Glutamatergic neuron (in vitro differentiated cells): ENCODE measurements at regions not wholly inside any gene's neighbourhood (a gene's known extent, or its start where the extent isn't known, plus 50 kb on each side); places are given as distances from the start of the nearest gene placed in this dataset.

Experiments used
- DNase-seq: peaks from one replicate; pipeline ENCODE4 v3.0.0; 2022
- H3K27ac Mint-ChIP-seq: one replicate; pipeline ENCODE4 v1.8.0; 2020; ENCODE audit warnings: mild to moderate bottlenecking, mixed read lengths, inconsistent platforms; ENCODE audit not compliant: unreplicated experiment
- H3K27me3 Mint-ChIP-seq: one replicate; pipeline ENCODE4 v1.8.0; 2020; ENCODE audit warnings: mild to moderate bottlenecking, moderate library complexity, mixed read lengths, inconsistent platforms; ENCODE audit not compliant: unreplicated experiment
- H3K36me3 Mint-ChIP-seq: one replicate; pipeline ENCODE4 v1.8.0; 2020; ENCODE audit warnings: mild to moderate bottlenecking, mixed read lengths, inconsistent platforms; ENCODE audit not compliant: unreplicated experiment
- H3K4me1 Mint-ChIP-seq: one replicate; pipeline ENCODE4 v1.8.0; 2020; ENCODE audit warnings: mild to moderate bottlenecking, low read depth, mixed read lengths, inconsistent platforms; ENCODE audit not compliant: unreplicated experiment
- H3K4me3 Mint-ChIP-seq: one replicate; pipeline ENCODE4 v1.8.0; 2020; ENCODE audit warnings: mild to moderate bottlenecking, mixed read lengths, inconsistent platforms; ENCODE audit not compliant: unreplicated experiment
- H3K9me3 Mint-ChIP-seq: one replicate; pipeline ENCODE4 v1.8.0; 2020; ENCODE audit warnings: mild to moderate bottlenecking, moderate library complexity, mixed read lengths, inconsistent platforms; ENCODE audit not compliant: unreplicated experiment
- CTCF ChIP-seq: fragments of 200-600 bp; sonication (generic); IDR thresholded peaks from one replicate; pipeline ENCODE4 v1.5.0; 2021; ENCODE audit not compliant: partially characterized antibody, unreplicated experiment

GRCh38 chr6:94045099-94045829, 625.9 kb upstream of the EPHA7 start:
- Mint-ChIP-seq H3K27ac (no peak overlapping the region), H3K4me1 (peaks cover 11% of the 10 kb centered on the region), H3K9me3 (no peaks in the 10 kb centered on the region), H3K27me3 (no peaks in the 10 kb centered on the region), H3K4me3 (no peak overlapping the region), H3K36me3 (no peaks in the 10 kb centered on the region)
- DNase-seq, result no peak
- no peak for TF ChIP-seq CTCF

- no peak for TF ChIP-seq CTCF
- Mint-ChIP-seq H3K9me3 (peaks cover 2% of the 10 kb centered on the region), H3K4me3 (no peak overlapping the region), H3K36me3 (peaks cover 5% of the 10 kb centered on the region), H3K27ac (no peak overlapping the region), H3K27me3 (no peaks in the 10 kb centered on the region), H3K4me1 (peaks cover 2% of the 10 kb centered on the region)
- DNase-seq, result no peak
Observed at GRCh38 chr6:94041945-94042709, 622.8 kb upstream of the EPHA7 start.

GRCh38 chr6:94036024-94036423, 616.7 kb upstream of the EPHA7 start:
- Mint-ChIP-seq H3K36me3 (peaks cover 16% of the 10 kb centered on the region), H3K27ac (no peak overlapping the region), H3K27me3 (no peaks in the 10 kb centered on the region), H3K4me1 (no peaks in the 10 kb centered on the region), H3K4me3 (no peak overlapping the region), H3K9me3 (peaks cover 7% of the 10 kb centered on the region)
- no peak for DNase-seq
- TF ChIP-seq CTCF, result no peak

- H3K27me3 Mint-ChIP-seq, result no peaks in the 10 kb centered on the region
- no peaks in the 10 kb centered on the region for H3K9me3 Mint-ChIP-seq
- H3K27ac Mint-ChIP-seq, result no peak overlapping the region
- H3K4me3 Mint-ChIP-seq, result no peak overlapping the region
- TF ChIP-seq CTCF, result no peak
- H3K36me3 Mint-ChIP-seq, result no peaks in the 10 kb centered on the region
- no peaks in the 10 kb centered on the region for H3K4me1 Mint-ChIP-seq
- no peak for DNase-seq
Observed at GRCh38 chr6:94027374-94027773, 608.0 kb upstream of the EPHA7 start.

- no peak overlapping the region for H3K27ac Mint-ChIP-seq
- no peaks in the 10 kb centered on the region for H3K4me1 Mint-ChIP-seq
- no peak for DNase-seq
- no peak for TF ChIP-seq CTCF
- H3K36me3 Mint-ChIP-seq, result no peaks in the 10 kb centered on the region
- no peaks in the 10 kb centered on the region for H3K9me3 Mint-ChIP-seq
- H3K4me3 Mint-ChIP-seq, result no peak overlapping the region
- H3K27me3 Mint-ChIP-seq, result no peaks in the 10 kb centered on the region
Observed at GRCh38 chr6:94026575-94026974, 607.2 kb upstream of the EPHA7 start.
